Neural cell (in vitro differentiated cells): ENCODE measurements at regions not wholly inside any gene's neighbourhood (a gene's known extent, or its start where the extent isn't known, plus 50 kb on each side); places are given as distances from the start of the nearest gene placed in this dataset.

Experiments used
- H2AFZ ChIP-seq: fragments of 200-600, 300-800 bp; sonication (generic), shearing (Covaris generic); 2 replicates; pipeline ENCODE4 v1.6.0; 2014; ENCODE audit warnings: low read depth, mild to moderate bottlenecking, antibody characterized with exemption, low read length, moderate library complexity
- H3F3A ChIP-seq: fragments of 200-600 bp; shearing (Covaris generic); 2 replicates; pipeline ENCODE4 v1.6.1; 2016; ENCODE audit warnings: mild to moderate bottlenecking, moderate library complexity, mixed read lengths, antibody characterized with exemption, low read length; ENCODE audit not compliant: insufficient read depth, poor library complexity, severe bottlenecking
- H3K27ac ChIP-seq: fragments of 200-600, 300-800 bp; sonication (generic), shearing (Covaris generic); 2 replicates; pipeline ENCODE4 v1.5.1; 2014; ENCODE audit warnings: mild to moderate bottlenecking, low read length, moderate library complexity
- H3K27me3 ChIP-seq: fragments of 300-800, 200-600 bp; sonication (generic), shearing (Covaris generic); 2 replicates; pipeline ENCODE4 v1.6.0; 2014; ENCODE audit warnings: mild to moderate bottlenecking, low read depth, low read length, moderate library complexity; ENCODE audit not compliant: insufficient read depth
- H3K36me3 ChIP-seq: fragments of 300-800, 200-600 bp; sonication (generic), shearing (Covaris generic); 2 replicates; pipeline ENCODE4 v1.5.1; 2014; ENCODE audit warnings: mild to moderate bottlenecking, antibody characterized with exemption, low read length, moderate library complexity; ENCODE audit not compliant: insufficient read depth
- H3K4me2 ChIP-seq: fragments of 300-800, 200-600 bp; sonication (generic), shearing (Covaris generic); 2 replicates; pipeline ENCODE4 v1.6.0; 2014; ENCODE audit warnings: mild to moderate bottlenecking, low read length
- H3K4me3 ChIP-seq: fragments of 300-800, 200-600 bp; sonication (generic), shearing (Covaris generic); 2 replicates; pipeline ENCODE4 v1.5.1; 2014; ENCODE audit warnings: mild to moderate bottlenecking, low read length, moderate library complexity
- H3K79me2 ChIP-seq: fragments of 200-600 bp; shearing (Covaris generic); replicated peaks from 2 replicates; pipeline ENCODE4 v1.6.0; 2014; ENCODE audit warnings: mild to moderate bottlenecking, low read length, moderate library complexity; ENCODE audit not compliant: insufficient read depth
- H3K9ac ChIP-seq: fragments of 300-800, 200-600 bp; sonication (generic), shearing (Covaris generic); 2 replicates; pipeline ENCODE4 v1.6.1; 2016; ENCODE audit warnings: mild to moderate bottlenecking, low read length, mixed read lengths
- H3K9me2 ChIP-seq: fragments of 200-600 bp; shearing (Covaris generic); 2 replicates; pipeline ENCODE4 v1.6.1; 2016; ENCODE audit warnings: mild to moderate bottlenecking, low read length, mixed read lengths; ENCODE audit not compliant: insufficient read depth
- H3K9me3 ChIP-seq: fragments of 200-600, 300-800 bp; sonication (generic), shearing (Covaris generic); 2 replicates; pipeline ENCODE4 v1.6.1; 2016; ENCODE audit warnings: mild to moderate bottlenecking, mixed run types, low read length, moderate library complexity, mixed read lengths
- H4K20me1 ChIP-seq: fragments of 200-600 bp; shearing (Covaris generic); 2 replicates; pipeline ENCODE4 v1.6.1; 2016; ENCODE audit warnings: mild to moderate bottlenecking, mixed run types; ENCODE audit not compliant: insufficient read depth
- CTCF ChIP-seq: fragments of 450-650 bp; IDR thresholded peaks from 2 replicates; pipeline ENCODE4 v1.5.1; 2014; ENCODE audit warnings: antibody characterized with exemption, mild to moderate bottlenecking, moderate library complexity; ENCODE audit not compliant: poor library complexity, severe bottlenecking
- EP300 ChIP-seq: fragments of 450-650 bp; conservative IDR thresholded peaks from 2 replicates; pipeline ENCODE4 v1.6.1; 2014; ENCODE audit warnings: antibody characterized with exemption, mild to moderate bottlenecking, moderate library complexity; ENCODE audit not compliant: poor library complexity, severe bottlenecking
- EZH2 ChIP-seq: fragments of 200-600, 300-800 bp; shearing (Covaris generic), sonication (generic); IDR thresholded peaks from 2 replicates; pipeline ENCODE4 v1.6.1; 2014; ENCODE audit warnings: antibody characterized with exemption, low read length, borderline replicate concordance, mild to moderate bottlenecking; ENCODE audit not compliant: insufficient read depth, poor library complexity, severe bottlenecking
- MXI1 ChIP-seq: fragments of 450-650 bp; conservative IDR thresholded peaks from 2 replicates; pipeline ENCODE4 v1.6.1; 2014; ENCODE audit warnings: antibody characterized with exemption, mild to moderate bottlenecking; ENCODE audit not compliant: poor library complexity, severe bottlenecking
- POLR2AphosphoS5 ChIP-seq: IDR thresholded peaks from 2 replicates; pipeline ENCODE4 v1.6.1; 2012
- RAD21 ChIP-seq: fragments of 450-650 bp; conservative IDR thresholded peaks from 2 replicates; pipeline ENCODE4 v1.6.1; 2014; ENCODE audit warnings: antibody characterized with exemption, mild to moderate bottlenecking, moderate library complexity
- REST ChIP-seq: IDR thresholded peaks from 2 replicates; pipeline ENCODE4 v1.6.1; 2012; ENCODE audit warnings: borderline replicate concordance
- SMC3 ChIP-seq: fragments of 450-650 bp; conservative IDR thresholded peaks from 2 replicates; pipeline ENCODE4 v1.6.1; 2014; ENCODE audit warnings: antibody characterized with exemption, mild to moderate bottlenecking, moderate library complexity; ENCODE audit not compliant: poor library complexity
- TAF1 ChIP-seq: IDR thresholded peaks from 2 replicates; pipeline ENCODE4 v1.6.1; 2012; ENCODE audit warnings: low read depth

- TF ChIP-seq REST: no peak
These were observed 302.1 kb downstream of the SMAD2 start (continued) for GRCh38 chr18:47628240-47628781.

- Histone ChIP-seq H3K27me3 (no peaks in the 10 kb centered on the region), H3K4me3 (no peak overlapping the region), H3K4me2 (no peak overlapping the region), H4K20me1 (no peaks in the 10 kb centered on the region), H3K9me3 (peaks cover 1% of the 10 kb centered on the region), H3K9ac (no peak overlapping the region), H3K36me3 (no peaks in the 10 kb centered on the region), H2AFZ (no peak overlapping the region), H3K79me2 (no peaks in the 10 kb centered on the region), H3K27ac (no peak overlapping the region), H3K9me2 (no peaks in the 10 kb centered on the region), H3F3A (no peaks in the 10 kb centered on the region)
- no peak for TF ChIP-seq EZH2
- no peak for TF ChIP-seq TAF1
- TF ChIP-seq EP300: no peak
- no peak for TF ChIP-seq RAD21
- no peak for TF ChIP-seq POLR2AphosphoS5
These were observed 303.4 kb downstream of the SMAD2 start for GRCh38 chr18:47627030-47627429.

- Histone ChIP-seq H3K4me3 (no peak overlapping the region), H3K79me2 (no peaks in the 10 kb centered on the region), H4K20me1 (no peaks in the 10 kb centered on the region), H3K9me3 (peaks cover 4% of the 10 kb centered on the region), H3K27ac (no peak overlapping the region), H3F3A (no peaks in the 10 kb centered on the region), H3K36me3 (no peaks in the 10 kb centered on the region), H2AFZ (no peak overlapping the region), H3K9ac (no peak overlapping the region), H3K27me3 (no peaks in the 10 kb centered on the region), H3K9me2 (no peaks in the 10 kb centered on the region), H3K4me2 (no peak overlapping the region)
- TF ChIP-seq REST: no peak
- TF ChIP-seq CTCF: no peak
- no peak for TF ChIP-seq SMC3
- no peak for TF ChIP-seq TAF1
- TF ChIP-seq POLR2AphosphoS5: no peak
- TF ChIP-seq EP300: no peak
- TF ChIP-seq RAD21: no peak
- no peak for TF ChIP-seq MXI1
- TF ChIP-seq EZH2: no peak
These were observed 310.5 kb downstream of the SMAD2 start for GRCh38 chr18:47619771-47620448.
